Pancreas (tissue), 10 donors: ENCODE measurements at regions not wholly inside any gene's neighbourhood (a gene's known extent, or its start where the extent isn't known, plus 50 kb on each side); places are given as distances from the start of the nearest gene placed in this dataset.

ENCODE experiments used
- ATAC-seq, 4 donors: fragments of 200-7000 bp; cut with Tn5 transposase; one replicate each; pipeline versions ENCODE4 v1.8.0 to v1.9.1; 2020; ENCODE audit warnings: mild to moderate bottlenecking in 4 of 4, moderate library complexity in 4 of 4
- DNase-seq, 6 donors: peaks; one replicate each; pipeline ENCODE4 v3.0.0-alpha.2; 2020
- FAIRE-seq: peaks from 2 replicates; lab custom pipeline; 2012; peaks lifted over from hg19 to GRCh38; lab: Jason Lieb, UNC
- H3K27ac ChIP-seq, 4 donors: fragments of 200-600 bp; sonication (generic); 1 replicate in 3 of 4; 2 replicates in 1 of 4; pipeline versions ENCODE4 v1.5.0 to v1.8.0; 2020
- H3K27me3 ChIP-seq, 4 donors: fragments of 200-600 bp; one replicate each; pipeline ENCODE4 v1.8.0; 2021
- H3K36me3 ChIP-seq, 3 donors: fragments of 200-600 bp; sonication (generic) in 1 of 3; one replicate each; pipeline versions ENCODE4 v1.5.0 to v1.8.0; 2020 to 2021
- H3K4me1 ChIP-seq, 3 donors: fragments of 200-600 bp; one replicate each; pipeline ENCODE4 v1.8.0; 2021
- H3K4me3 ChIP-seq, 4 donors: fragments of 200-600 bp; sonication (generic) in 2 of 4; one replicate each; pipeline versions ENCODE4 v1.5.0 to v1.8.0; 2020 to 2021
- H3K9me3 ChIP-seq, 4 donors: fragments of 200-600 bp; one replicate each; pipeline ENCODE4 v1.8.0; 2021
- WGBS, 2 donors: extraction: QIAGEN DNeasy Blood & Tissue Kit; methylation state at CpG; one replicate each; pipeline ENCODE4 v1.1.7; 2013; 5-methylcytosine and 5-hydroxymethylcytosine counted together
- intact Hi-C, 3 donors: fragments of 100-400 bp; cut with DNase I; formaldehyde crosslinking; loops; one replicate each; pipeline versions ENCODE4 v1.11.1 to v1.14.2; 2022
- TF ChIP-seq, protein P1 (sequence below), 4 donors: fragments of 200-600 bp; sonication (generic) in 3 of 4; IDR thresholded peaks; one replicate each; pipeline versions ENCODE4 v1.5.0 to v1.8.0; 2021; ENCODE audit warnings: antibody characterized with exemption in 4 of 4
- donor health status: healthy with polysubstance abuse.
- donor health status: DM: no; HTN: no; CAD: no; lungs with moderate emphysema.
- donor health status: DM: no; HTN: no; CAD: no.
- donor health status: control.
- donor health status: control.
- donor health status: Bipolar disorder and iron deficiency.
- donor health status: DM: yes; HTN: yes; CAD: no.
- donor health status: DM: no; HTN: no; CAD: no.
- donor health status: DM: no; HTN: no; CAD: no.
- donor health status: DM: yes; HTN: yes; CAD: no.

DNA sequence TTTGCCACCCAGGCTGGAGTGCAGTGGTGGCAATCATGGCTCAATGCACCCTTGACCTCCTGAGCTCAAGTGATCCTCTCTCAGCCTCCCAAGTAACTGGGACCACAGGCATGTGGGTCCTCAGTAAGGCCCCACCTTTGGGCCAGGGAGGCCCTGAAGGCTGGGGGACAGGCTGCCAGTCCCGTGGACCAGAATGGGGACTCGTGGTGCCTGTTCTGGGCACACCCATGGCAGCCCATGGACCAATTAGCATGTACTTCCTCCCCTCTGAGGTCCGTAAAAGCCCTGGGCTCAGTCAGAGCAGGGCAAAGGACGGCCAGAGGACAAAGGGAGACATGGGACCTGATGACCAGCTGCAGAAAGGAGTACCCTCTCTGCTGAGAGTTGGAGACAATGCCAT, 1590.8 kb downstream of the KHDRBS2 start:
- TF ChIP-seq, protein P1, sequence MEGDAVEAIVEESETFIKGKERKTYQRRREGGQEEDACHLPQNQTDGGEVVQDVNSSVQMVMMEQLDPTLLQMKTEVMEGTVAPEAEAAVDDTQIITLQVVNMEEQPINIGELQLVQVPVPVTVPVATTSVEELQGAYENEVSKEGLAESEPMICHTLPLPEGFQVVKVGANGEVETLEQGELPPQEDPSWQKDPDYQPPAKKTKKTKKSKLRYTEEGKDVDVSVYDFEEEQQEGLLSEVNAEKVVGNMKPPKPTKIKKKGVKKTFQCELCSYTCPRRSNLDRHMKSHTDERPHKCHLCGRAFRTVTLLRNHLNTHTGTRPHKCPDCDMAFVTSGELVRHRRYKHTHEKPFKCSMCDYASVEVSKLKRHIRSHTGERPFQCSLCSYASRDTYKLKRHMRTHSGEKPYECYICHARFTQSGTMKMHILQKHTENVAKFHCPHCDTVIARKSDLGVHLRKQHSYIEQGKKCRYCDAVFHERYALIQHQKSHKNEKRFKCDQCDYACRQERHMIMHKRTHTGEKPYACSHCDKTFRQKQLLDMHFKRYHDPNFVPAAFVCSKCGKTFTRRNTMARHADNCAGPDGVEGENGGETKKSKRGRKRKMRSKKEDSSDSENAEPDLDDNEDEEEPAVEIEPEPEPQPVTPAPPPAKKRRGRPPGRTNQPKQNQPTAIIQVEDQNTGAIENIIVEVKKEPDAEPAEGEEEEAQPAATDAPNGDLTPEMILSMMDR (IDR thresholded peaks at IDR 0.05) = no peak
- H3K27ac ChIP-seq = no peak overlapping the region
- intact Hi-C loops = no loop called here
- H3K4me3 ChIP-seq = no peak overlapping the region
- ATAC-seq = no peak
- peak in 1 of 6 donors; percentile 24 for DNase-seq
- FAIRE-seq = no peak
- no peaks in the 10 kb centered on the region for H3K27me3 ChIP-seq
- H3K4me1 ChIP-seq = no peaks in the 10 kb centered on the region
- H3K36me3 ChIP-seq = no peaks in the 10 kb centered on the region
- WGBS, 2 donors = 28 to 50% methylated on average over 4 of the region's 4 CpGs
- no peaks in the 10 kb centered on the region for H3K9me3 ChIP-seq

DNA sequence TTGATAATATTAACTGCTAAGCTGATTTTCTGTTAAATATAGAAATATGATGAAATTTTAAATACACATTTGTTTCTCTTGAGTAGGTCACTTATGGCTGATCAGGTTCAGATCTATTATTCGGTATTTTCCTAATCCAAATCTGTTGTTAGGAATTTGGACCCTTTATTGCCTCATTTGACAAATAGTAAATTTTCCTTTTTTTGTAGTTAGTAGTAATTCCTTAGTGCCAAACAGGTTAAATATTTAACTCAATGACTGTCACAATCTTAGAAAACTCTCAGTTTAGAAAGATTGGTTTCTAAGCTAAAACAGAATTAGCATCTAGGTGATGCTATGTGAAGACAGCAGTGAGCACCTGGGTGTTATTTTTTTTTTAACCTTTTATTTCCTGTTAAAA, 1598.9 kb downstream of the KHDRBS2 start:
- H3K27me3 ChIP-seq = no peaks in the 10 kb centered on the region
- intact Hi-C loops = no loop called here
- no peak overlapping the region for H3K4me3 ChIP-seq
- no peak for ATAC-seq
- WGBS, 2 donors = 43 to 47% methylated on average over 1 of the region's 1 CpG
- TF ChIP-seq, protein P1 (IDR thresholded peaks at IDR 0.05) = no peak
- no peaks in the 10 kb centered on the region for H3K9me3 ChIP-seq
- no peaks in the 10 kb centered on the region for H3K36me3 ChIP-seq
- no peak for DNase-seq
- no peak overlapping the region for H3K27ac ChIP-seq
- no peak for FAIRE-seq
- no peaks in the 10 kb centered on the region for H3K4me1 ChIP-seq

DNA sequence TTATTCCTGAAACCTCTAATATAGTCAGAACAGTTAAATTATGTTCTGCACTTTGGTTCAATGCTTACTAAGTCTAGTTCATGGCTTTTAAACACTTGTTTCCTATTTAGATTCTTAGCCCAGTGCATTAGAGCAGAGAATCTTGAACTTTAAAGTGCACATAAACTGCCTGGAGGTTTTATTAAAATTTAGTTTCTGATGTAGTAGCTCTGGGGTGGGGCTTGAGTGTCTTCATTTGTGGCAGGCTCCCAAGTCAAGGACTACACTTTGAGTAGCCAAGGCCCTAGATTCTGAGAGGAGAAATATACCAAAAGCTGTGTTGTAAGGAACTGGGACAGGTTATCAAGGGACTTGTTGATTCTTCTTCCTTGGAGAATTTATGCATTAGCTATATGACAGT, 1604.2 kb downstream of the KHDRBS2 start:
- intact Hi-C loops = no loop called here
- H3K27me3 ChIP-seq = no peaks in the 10 kb centered on the region
- H3K36me3 ChIP-seq = no peaks in the 10 kb centered on the region
- H3K4me1 ChIP-seq = no peaks in the 10 kb centered on the region
- TF ChIP-seq, protein P1 (IDR thresholded peaks at IDR 0.05) = no peak
- ATAC-seq = no peak
- FAIRE-seq = no peak
- H3K9me3 ChIP-seq = no peaks in the 10 kb centered on the region
- H3K4me3 ChIP-seq = no peak overlapping the region
- H3K27ac ChIP-seq = no peak overlapping the region
- DNase-seq = no peak

DNA sequence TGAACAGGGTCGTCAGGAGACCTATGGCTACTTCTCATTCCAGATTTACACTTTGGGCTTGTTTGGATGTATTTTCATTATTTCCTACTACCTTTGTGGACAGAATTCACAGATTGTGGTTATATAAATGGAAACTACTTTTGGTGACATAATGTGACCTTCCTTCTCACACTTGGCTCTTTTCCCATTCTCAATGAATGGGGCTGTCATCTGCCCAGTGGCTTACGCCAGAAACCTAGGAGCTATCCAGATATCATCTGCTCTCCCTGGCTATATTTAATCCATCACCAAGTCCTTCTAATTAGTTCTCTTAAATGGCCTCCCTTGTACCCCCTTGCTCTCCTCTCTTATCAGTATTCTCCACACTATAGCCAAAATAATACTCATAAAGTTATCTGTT, 1606.8 kb downstream of the KHDRBS2 start:
- no peaks in the 10 kb centered on the region for H3K9me3 ChIP-seq
- FAIRE-seq = no peak

DNA sequence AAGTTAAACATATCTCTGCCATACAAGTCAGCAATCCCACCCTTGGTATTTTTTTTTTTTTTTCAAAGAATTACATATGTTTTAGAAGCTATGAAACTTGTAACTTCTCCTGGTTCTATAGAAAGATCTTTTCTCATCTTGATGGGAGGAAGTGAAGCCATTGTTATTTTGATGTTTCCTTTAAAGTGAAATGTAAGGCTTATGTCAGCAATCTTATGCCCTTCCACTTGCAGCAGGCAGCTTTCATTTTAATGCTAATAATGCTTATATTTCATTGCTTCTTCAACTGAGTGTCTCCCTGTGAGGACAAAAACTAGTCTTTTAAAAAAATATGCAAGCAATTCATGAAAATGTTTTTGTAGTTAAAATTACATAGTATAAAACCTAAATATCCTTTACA, 1614.7 kb downstream of the KHDRBS2 start:
- FAIRE-seq (no peak), DNase-seq (no peak), ATAC-seq (no peak)
- H3K36me3 ChIP-seq = no peaks in the 10 kb centered on the region
- H3K4me1 ChIP-seq = no peaks in the 10 kb centered on the region
- no peak overlapping the region for H3K27ac ChIP-seq
- intact Hi-C loops = no loop called here
- H3K27me3 ChIP-seq = no peaks in the 10 kb centered on the region
- no peaks in the 10 kb centered on the region for H3K9me3 ChIP-seq
- no peak overlapping the region for H3K4me3 ChIP-seq
- TF ChIP-seq, protein P1 (IDR thresholded peaks at IDR 0.05) = no peak

More for the DNA sequence above, 1606.8 kb downstream of the KHDRBS2 start:
- Histone ChIP-seq H3K27me3 (no peaks in the 10 kb centered on the region), H3K36me3 (no peaks in the 10 kb centered on the region), H3K27ac (no peak overlapping the region), H3K4me1 (no peaks in the 10 kb centered on the region), H3K4me3 (no peak overlapping the region)
- intact Hi-C loops = no loop called here
- ATAC-seq (no peak), DNase-seq (no peak)
- TF ChIP-seq, protein P1 (IDR thresholded peaks at IDR 0.05) = no peak
- 50 to 62% methylated on average over 2 of the region's 2 CpGs for WGBS, 2 donors
